ENCODE measurements at regions not wholly inside any gene's neighbourhood (a gene's known extent, or its start where the extent isn't known, plus 50 kb on each side); places are given as distances from the start of the nearest gene placed in this dataset.

DNA sequence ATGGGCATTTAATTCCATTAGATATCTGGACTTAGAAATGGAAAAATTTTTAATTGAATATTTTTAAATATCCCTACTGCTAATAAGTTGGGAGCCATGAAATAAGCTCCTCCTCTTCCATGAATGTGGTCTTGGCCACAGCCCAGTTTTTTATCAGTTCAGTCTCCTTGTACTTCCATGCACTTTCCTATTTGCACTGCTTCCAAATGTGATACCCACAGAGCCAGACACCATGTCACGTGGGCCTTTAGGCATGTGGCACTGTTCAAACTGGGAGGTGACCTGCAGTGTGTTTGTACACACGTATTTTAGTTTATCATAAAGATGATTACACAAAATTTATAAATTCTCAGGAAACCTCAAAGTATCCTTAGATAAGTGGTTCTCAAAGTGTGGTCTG, 80.1 kb upstream of the DGKG start:
- no peak for ATAC-seq (ENCODE audit: low read depth)
- Histone ChIP-seq H3K4me2 (replicated peaks; ENCODE audit: low read depth, low read length, poor library complexity, severe bottlenecking) (no peak overlapping the region), H3K36me3 (replicated peaks in 1 of 2; ENCODE audit: control extremely low read depth in 1 of 2, control insufficient read depth in 1 of 2, extremely low read depth in 1 of 2, insufficient read depth in 2 of 2, low read length in 1 of 2) (no peaks in the 10 kb centered on the region), H3K27ac (ENCODE audit: low read length in 2 of 2) (no peak overlapping the region), H3K79me2 (ENCODE audit: control insufficient read depth, insufficient read depth, low read length) (no peaks in the 10 kb centered on the region), H2AFZ (ENCODE audit: insufficient read depth, low read depth, low read length, poor library complexity, severe bottlenecking) (no peak overlapping the region), H3K9ac (ENCODE audit: low read length) (no peak overlapping the region), H3K4me1 (ENCODE audit: control insufficient read depth in 2 of 2, insufficient read depth in 2 of 2, low read length in 2 of 2) (no peaks in the 10 kb centered on the region), H3K9me3 (ENCODE audit: control extremely low read depth in 1 of 3, control insufficient read depth in 2 of 3, insufficient read depth in 1 of 3, low read length in 2 of 3) (no peaks in the 10 kb centered on the region), H3K27me3 (replicated peaks in 1 of 4; ENCODE audit: control extremely low read depth in 1 of 4, control insufficient read depth in 3 of 4, insufficient read depth in 4 of 4, low read length in 3 of 4) (no peaks in the 10 kb centered on the region), H4K20me1 (ENCODE audit: control insufficient read depth, insufficient read depth, low read length, poor library complexity, severe bottlenecking) (no peaks in the 10 kb centered on the region), H3K4me3 (ENCODE audit: control extremely low read depth in 1 of 5, extremely low read depth in 1 of 5, insufficient read depth in 1 of 5, low read depth in 2 of 5, low read length in 4 of 5) (no peak overlapping the region)
- no peak overlapping the region for H3K27ac Mint-ChIP-seq
- no peak for TF ChIP-seq EZH2 (IDR thresholded peaks at IDR 0.05; ENCODE audit: borderline replicate concordance, insufficient read depth, low read depth, low read length, poor library complexity, severe bottlenecking)
- TF ChIP-seq, protein P1, sequence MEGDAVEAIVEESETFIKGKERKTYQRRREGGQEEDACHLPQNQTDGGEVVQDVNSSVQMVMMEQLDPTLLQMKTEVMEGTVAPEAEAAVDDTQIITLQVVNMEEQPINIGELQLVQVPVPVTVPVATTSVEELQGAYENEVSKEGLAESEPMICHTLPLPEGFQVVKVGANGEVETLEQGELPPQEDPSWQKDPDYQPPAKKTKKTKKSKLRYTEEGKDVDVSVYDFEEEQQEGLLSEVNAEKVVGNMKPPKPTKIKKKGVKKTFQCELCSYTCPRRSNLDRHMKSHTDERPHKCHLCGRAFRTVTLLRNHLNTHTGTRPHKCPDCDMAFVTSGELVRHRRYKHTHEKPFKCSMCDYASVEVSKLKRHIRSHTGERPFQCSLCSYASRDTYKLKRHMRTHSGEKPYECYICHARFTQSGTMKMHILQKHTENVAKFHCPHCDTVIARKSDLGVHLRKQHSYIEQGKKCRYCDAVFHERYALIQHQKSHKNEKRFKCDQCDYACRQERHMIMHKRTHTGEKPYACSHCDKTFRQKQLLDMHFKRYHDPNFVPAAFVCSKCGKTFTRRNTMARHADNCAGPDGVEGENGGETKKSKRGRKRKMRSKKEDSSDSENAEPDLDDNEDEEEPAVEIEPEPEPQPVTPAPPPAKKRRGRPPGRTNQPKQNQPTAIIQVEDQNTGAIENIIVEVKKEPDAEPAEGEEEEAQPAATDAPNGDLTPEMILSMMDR (IDR thresholded peaks at IDR 0.05), result no peak
- no peak overlapping the region for H3K4me3 Mint-ChIP-seq
- H3K4me1 Mint-ChIP-seq, result no peaks in the 10 kb centered on the region
- no peak for DNase-seq
- ChIA-PET POLR2A (no interaction called here), CTCF (no interaction called here)
- intact Hi-C loops (cut with micrococcal nuclease), result no loop called here
- no peaks in the 10 kb centered on the region for H3K9me3 Mint-ChIP-seq (ENCODE audit: insufficient read depth)
- H3K27me3 Mint-ChIP-seq, result no peaks in the 10 kb centered on the region
- WGBS (ENCODE audit: insufficient coverage), result no CpG with 5 or more reads among the region's 2 CpGs

DNA sequence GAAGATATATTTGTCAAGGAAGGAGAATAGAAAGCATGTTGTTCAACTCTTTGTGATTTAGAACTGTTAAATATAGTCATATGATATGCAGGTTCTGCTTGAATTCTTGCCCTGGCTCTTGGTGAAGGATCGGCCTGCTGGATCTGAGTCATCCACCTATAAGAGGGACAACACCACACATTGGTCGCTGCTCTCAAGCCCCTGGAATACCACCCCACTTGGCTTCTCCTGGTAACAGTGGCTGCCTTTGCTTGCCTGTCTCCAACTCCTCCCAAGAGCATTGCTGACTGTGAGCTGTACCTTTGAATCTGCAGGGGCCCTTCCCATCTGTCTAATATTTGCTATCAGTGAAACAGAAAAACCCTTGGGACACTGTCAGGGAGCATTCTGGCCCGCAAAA, 78.9 kb upstream of the DGKG start:
- H3K9me3 ChIP-seq (ENCODE audit: control extremely low read depth in 1 of 3, control insufficient read depth in 2 of 3, insufficient read depth in 1 of 3, low read length in 2 of 3), result no peaks in the 10 kb centered on the region
- no peak overlapping the region for H2AFZ ChIP-seq (ENCODE audit: insufficient read depth, low read depth, low read length, poor library complexity, severe bottlenecking)
- TF ChIP-seq, protein P1 (IDR thresholded peaks at IDR 0.05), result no peak
- no peak for TF ChIP-seq EZH2 (IDR thresholded peaks at IDR 0.05; ENCODE audit: borderline replicate concordance, insufficient read depth, low read depth, low read length, poor library complexity, severe bottlenecking)
- H3K27ac ChIP-seq (ENCODE audit: low read length in 2 of 2), result no peak overlapping the region
- POLR2A ChIA-PET, result no interaction called here
- 90% methylated on average over 3 of the region's 3 CpGs for WGBS (ENCODE audit: insufficient coverage)
- H3K36me3 ChIP-seq (replicated peaks in 1 of 2; ENCODE audit: control extremely low read depth in 1 of 2, control insufficient read depth in 1 of 2, extremely low read depth in 1 of 2, insufficient read depth in 2 of 2, low read length in 1 of 2), result no peaks in the 10 kb centered on the region
- H3K9ac ChIP-seq (ENCODE audit: low read length), result no peak overlapping the region
- CTCF ChIA-PET, result no interaction called here
- no peak overlapping the region for H3K4me3 ChIP-seq (ENCODE audit: control extremely low read depth in 1 of 5, extremely low read depth in 1 of 5, insufficient read depth in 1 of 5, low read depth in 2 of 5, low read length in 4 of 5)
- DNase-seq, result no peak
- H3K27ac Mint-ChIP-seq, result no peak overlapping the region
- intact Hi-C loops (cut with micrococcal nuclease), result no loop called here
- no peaks in the 10 kb centered on the region for H3K27me3 ChIP-seq (replicated peaks in 1 of 4; ENCODE audit: control extremely low read depth in 1 of 4, control insufficient read depth in 3 of 4, insufficient read depth in 4 of 4, low read length in 3 of 4)
- no peaks in the 10 kb centered on the region for H3K79me2 ChIP-seq (ENCODE audit: control insufficient read depth, insufficient read depth, low read length)
- no peaks in the 10 kb centered on the region for H3K9me3 Mint-ChIP-seq (ENCODE audit: insufficient read depth)
- no peak overlapping the region for H3K4me2 ChIP-seq (replicated peaks; ENCODE audit: low read depth, low read length, poor library complexity, severe bottlenecking)
- no peaks in the 10 kb centered on the region for H4K20me1 ChIP-seq (ENCODE audit: control insufficient read depth, insufficient read depth, low read length, poor library complexity, severe bottlenecking)
- no peaks in the 10 kb centered on the region for H3K27me3 Mint-ChIP-seq
- no peaks in the 10 kb centered on the region for H3K4me1 ChIP-seq (ENCODE audit: control insufficient read depth in 2 of 2, insufficient read depth in 2 of 2, low read length in 2 of 2)
- no peak for ATAC-seq (ENCODE audit: low read depth)
- H3K4me1 Mint-ChIP-seq, result no peaks in the 10 kb centered on the region
- no peak overlapping the region for H3K4me3 Mint-ChIP-seq

Data from B cell (primary cell).